ENCODE measurements at regions not wholly inside any gene's neighbourhood (a gene's known extent, or its start where the extent isn't known, plus 50 kb on each side); places are given as distances from the start of the nearest gene placed in this dataset.

DNA sequence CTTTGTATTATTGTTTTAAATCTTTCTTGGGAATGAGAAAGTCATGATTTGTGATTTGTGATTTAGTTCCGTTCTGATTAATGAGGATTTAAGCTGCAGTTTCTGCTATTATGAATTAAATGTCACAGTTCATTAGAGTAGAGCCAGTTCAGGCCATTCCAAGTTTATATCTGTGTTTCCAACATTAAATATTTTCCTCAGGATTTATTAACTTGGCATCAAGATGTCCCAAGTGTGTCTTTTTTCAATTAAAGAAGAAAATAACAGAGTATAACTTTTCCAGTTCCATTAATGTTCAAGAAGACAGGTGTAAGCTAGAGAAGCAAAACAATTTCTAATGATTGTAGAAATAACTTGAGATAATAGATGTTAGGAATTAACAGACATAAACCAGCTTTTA is 1183.2 kb upstream of the CELF2 start:
- Histone ChIP-seq H3K27ac (no peak overlapping the region), H3K9me3 (no peaks in the 10 kb centered on the region), H3K4me1 (no peaks in the 10 kb centered on the region), H3K27me3 (no peaks in the 10 kb centered on the region), H3K4me3 (no peak overlapping the region), H3K36me3 (no peaks in the 10 kb centered on the region)
- FAIRE-seq (no peak), DNase-seq (no peak), ATAC-seq (no peak)
- intact Hi-C loops (cut with DNase I): no loop called here
- TF ChIP-seq, protein P1, sequence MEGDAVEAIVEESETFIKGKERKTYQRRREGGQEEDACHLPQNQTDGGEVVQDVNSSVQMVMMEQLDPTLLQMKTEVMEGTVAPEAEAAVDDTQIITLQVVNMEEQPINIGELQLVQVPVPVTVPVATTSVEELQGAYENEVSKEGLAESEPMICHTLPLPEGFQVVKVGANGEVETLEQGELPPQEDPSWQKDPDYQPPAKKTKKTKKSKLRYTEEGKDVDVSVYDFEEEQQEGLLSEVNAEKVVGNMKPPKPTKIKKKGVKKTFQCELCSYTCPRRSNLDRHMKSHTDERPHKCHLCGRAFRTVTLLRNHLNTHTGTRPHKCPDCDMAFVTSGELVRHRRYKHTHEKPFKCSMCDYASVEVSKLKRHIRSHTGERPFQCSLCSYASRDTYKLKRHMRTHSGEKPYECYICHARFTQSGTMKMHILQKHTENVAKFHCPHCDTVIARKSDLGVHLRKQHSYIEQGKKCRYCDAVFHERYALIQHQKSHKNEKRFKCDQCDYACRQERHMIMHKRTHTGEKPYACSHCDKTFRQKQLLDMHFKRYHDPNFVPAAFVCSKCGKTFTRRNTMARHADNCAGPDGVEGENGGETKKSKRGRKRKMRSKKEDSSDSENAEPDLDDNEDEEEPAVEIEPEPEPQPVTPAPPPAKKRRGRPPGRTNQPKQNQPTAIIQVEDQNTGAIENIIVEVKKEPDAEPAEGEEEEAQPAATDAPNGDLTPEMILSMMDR (IDR thresholded peaks at IDR 0.05): no peak
- WGBS, 2 donors: 58 to 59% methylated on average over 1 of the region's 1 CpG

DNA sequence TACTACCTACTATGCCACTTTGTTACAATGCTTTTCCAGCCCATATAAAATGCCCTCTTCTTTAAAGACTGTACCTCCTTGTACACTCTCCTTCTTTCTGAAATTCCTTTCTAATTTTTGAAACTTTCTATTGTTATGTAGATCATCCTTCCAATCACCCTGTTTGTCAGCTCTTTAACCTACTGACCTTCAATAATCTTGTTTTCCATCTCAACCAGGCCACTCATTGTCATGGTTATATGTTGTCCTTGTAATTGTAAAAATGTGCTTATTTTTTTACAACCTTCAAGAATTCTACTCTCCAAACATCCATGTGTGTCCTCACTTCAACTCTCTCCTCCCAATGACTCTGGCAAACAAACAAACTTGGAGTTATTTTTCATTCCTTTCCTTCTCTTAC is 1172.6 kb upstream of the CELF2 start:
- Histone ChIP-seq H3K36me3 (no peaks in the 10 kb centered on the region), H3K9me3 (no peaks in the 10 kb centered on the region), H3K27ac (no peak overlapping the region), H3K4me1 (no peaks in the 10 kb centered on the region), H3K4me3 (no peak overlapping the region), H3K27me3 (no peaks in the 10 kb centered on the region)
- DNase-seq (no peak), FAIRE-seq (no peak), ATAC-seq (no peak)
- intact Hi-C loops (cut with DNase I): no loop called here
- TF ChIP-seq, protein P1 (IDR thresholded peaks at IDR 0.05): no peak

DNA sequence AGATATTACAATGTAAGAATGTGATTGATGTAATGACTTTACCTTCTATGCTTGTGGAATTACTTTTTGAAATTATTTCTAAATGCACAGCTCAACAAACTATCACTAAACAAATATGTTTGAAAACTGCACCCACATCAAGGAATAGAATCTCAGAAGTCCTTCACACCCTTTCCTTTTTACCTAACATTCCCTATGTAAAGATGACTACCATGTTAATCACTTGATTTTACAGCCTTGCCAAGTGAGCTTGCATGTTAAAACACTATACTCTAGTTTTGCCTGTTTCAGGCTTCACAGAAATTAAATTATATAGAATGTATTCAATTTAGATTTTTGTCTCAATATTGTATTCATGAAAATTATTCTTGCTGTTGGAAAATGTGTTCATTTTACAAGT is 1169.4 kb upstream of the CELF2 start:
- TF ChIP-seq, protein P1 (IDR thresholded peaks at IDR 0.05): no peak
- Histone ChIP-seq H3K27ac (no peak overlapping the region), H3K4me3 (no peak overlapping the region), H3K9me3 (no peaks in the 10 kb centered on the region), H3K27me3 (no peaks in the 10 kb centered on the region), H3K4me1 (no peaks in the 10 kb centered on the region), H3K36me3 (no peaks in the 10 kb centered on the region)
- intact Hi-C loops (cut with DNase I): no loop called here
- ATAC-seq: no peak
- DNase-seq: no peak
- FAIRE-seq: peak; percentile 53

DNA sequence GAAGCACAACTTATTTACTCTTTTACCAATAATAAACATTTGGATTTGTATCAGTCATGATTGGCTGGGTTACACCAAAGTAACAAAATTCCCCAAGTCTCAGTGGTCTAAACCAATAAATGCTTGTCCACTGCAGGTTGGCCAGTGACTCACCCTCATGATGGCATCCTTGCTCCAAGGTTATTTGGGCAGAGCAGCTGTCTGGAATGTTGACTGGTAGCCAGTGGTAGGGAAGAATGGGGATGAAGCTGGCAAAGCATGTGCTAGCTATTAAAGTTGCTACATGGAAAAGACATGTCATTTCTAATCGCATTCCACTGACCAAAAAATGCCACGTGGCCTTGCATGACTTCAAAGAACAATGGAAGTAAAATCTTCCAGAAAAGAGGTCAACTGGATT is 1168.7 kb upstream of the CELF2 start:
- no peaks in the 10 kb centered on the region for H3K4me1 ChIP-seq
- no peak overlapping the region for H3K27ac ChIP-seq
- no peak for ATAC-seq
- H3K36me3 ChIP-seq: no peaks in the 10 kb centered on the region
- WGBS, 2 donors: 72 to 83% methylated on average over 2 of the region's 2 CpGs
- H3K9me3 ChIP-seq: no peaks in the 10 kb centered on the region
- DNase-seq: no peak
- TF ChIP-seq, protein P1 (IDR thresholded peaks at IDR 0.05): no peak
- no peaks in the 10 kb centered on the region for H3K27me3 ChIP-seq
- intact Hi-C loops (cut with DNase I): no loop called here
- no peak overlapping the region for H3K4me3 ChIP-seq
- FAIRE-seq: no peak

DNA sequence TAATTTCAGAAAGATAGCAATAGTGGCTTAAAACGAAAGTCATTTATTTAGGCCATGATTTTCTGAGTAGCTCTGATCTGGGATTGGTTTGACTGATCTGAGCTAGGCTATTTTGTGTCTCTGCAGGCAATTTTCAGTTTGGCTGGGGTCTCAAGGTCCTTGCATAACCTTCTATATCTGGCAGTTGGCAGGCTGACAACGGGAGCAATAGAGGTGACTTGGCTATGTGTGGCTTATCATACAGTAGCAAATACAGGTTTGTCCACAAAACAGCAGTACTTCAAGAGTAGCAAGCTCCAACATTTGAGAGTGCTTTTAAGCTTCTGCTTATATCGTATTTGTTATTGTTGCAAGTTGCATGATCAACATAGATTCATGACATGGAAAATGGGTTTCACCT is 1167.3 kb upstream of the CELF2 start:
- 37 to 38% methylated on average over 3 of the region's 3 CpGs for WGBS, 2 donors

More for the DNA sequence above, 1167.3 kb upstream of the CELF2 start:
- Histone ChIP-seq H3K27me3 (no peaks in the 10 kb centered on the region), H3K27ac (no peak overlapping the region), H3K36me3 (no peaks in the 10 kb centered on the region), H3K4me3 (no peak overlapping the region), H3K9me3 (no peaks in the 10 kb centered on the region), H3K4me1 (no peaks in the 10 kb centered on the region)
- ATAC-seq (peak; percentile 71 to 93 (median 83)), DNase-seq (peak in 4 of 6 donors; percentile 42 to 60 (median 58)), FAIRE-seq (no peak)
- intact Hi-C loops (cut with DNase I): no loop called here
- TF ChIP-seq, protein P1 (IDR thresholded peaks at IDR 0.05): no peak
